Smooth muscle cell (in vitro differentiated cells): ENCODE measurements at regions not wholly inside any gene's neighbourhood (a gene's known extent, or its start where the extent isn't known, plus 50 kb on each side); places are given as distances from the start of the nearest gene placed in this dataset.
A peak's percentile ranks its signal among the peaks of the same experiment; 100 is the strongest.
"Not testable (repeated sequence)": the region's sequence is repeated elsewhere in the genome, so short reads cannot be mapped to it uniquely, and the experiment has no call there.

Source experiments
- DNase-seq: peaks from one replicate; lab custom pipeline; 2025; ENCODE audit not compliant: unreplicated experiment; lab: John Stamatoyannopoulos, UW
- H2AFZ ChIP-seq: fragments of 200-600 bp; sonication (generic); 2 replicates; pipeline ENCODE4 v1.6.0; 2016; ENCODE audit warnings: antibody characterized with exemption, low read depth, mild to moderate bottlenecking
- H3F3A ChIP-seq: fragments of 200-600 bp; sonication (generic); 2 replicates; pipeline ENCODE4 v1.6.0; 2017; ENCODE audit warnings: antibody characterized with exemption, low read depth
- H3K27ac ChIP-seq: fragments of 200-600 bp; sonication (generic); 2 replicates; pipeline ENCODE4 v1.5.1; 2016; ENCODE audit warnings: low read depth, mild to moderate bottlenecking
- H3K27me3 ChIP-seq: fragments of 200-600 bp; sonication (generic); 2 replicates; pipeline ENCODE4 v1.6.1; 2016; ENCODE audit warnings: low read depth, mild to moderate bottlenecking
- H3K36me3 ChIP-seq: fragments of 200-600 bp; sonication (generic); 2 replicates; pipeline ENCODE4 v1.5.1; 2016; ENCODE audit warnings: low read depth
- H3K4me1 ChIP-seq: fragments of 200-600 bp; sonication (generic); 2 replicates; pipeline ENCODE4 v1.5.1; 2016; ENCODE audit warnings: low read depth
- H3K4me2 ChIP-seq: fragments of 200-600 bp; sonication (generic); 2 replicates; pipeline ENCODE4 v1.6.0; 2016; ENCODE audit warnings: mild to moderate bottlenecking
- H3K4me3 ChIP-seq: fragments of 200-600 bp; sonication (generic); 2 replicates; pipeline ENCODE4 v1.5.1; 2016; ENCODE audit warnings: mild to moderate bottlenecking
- H3K79me2 ChIP-seq: fragments of 200-600 bp; sonication (generic); 2 replicates; pipeline ENCODE4 v1.6.0; 2016; ENCODE audit warnings: low read depth, mild to moderate bottlenecking
- H3K9ac ChIP-seq: fragments of 200-600 bp; sonication (generic); 2 replicates; pipeline ENCODE4 v1.6.0; 2016; ENCODE audit warnings: low read depth
- H3K9me3 ChIP-seq: fragments of 200-600 bp; sonication (generic); replicated peaks from 2 replicates; pipeline ENCODE4 v1.5.1; 2016; ENCODE audit warnings: low read depth
- H4K20me1 ChIP-seq: fragments of 200-600 bp; sonication (generic); 2 replicates; pipeline ENCODE4 v1.6.0; 2016; ENCODE audit warnings: low read depth
- WGBS: methylation state at CpG from one replicate; pipeline ENCODE4 v1.1.7; 2016; ENCODE audit warnings: low lambda C conversion rate; 5-methylcytosine and 5-hydroxymethylcytosine counted together
- TF ChIP-seq, protein P1 (sequence below): fragments of 200-600 bp; sonication (generic); IDR thresholded peaks from 2 replicates; pipeline ENCODE4 v1.5.1; 2017; ENCODE audit warnings: borderline replicate concordance, mild to moderate bottlenecking, antibody characterized with exemption; ENCODE audit not compliant: insufficient read depth, poor library complexity, severe bottlenecking

- H3K9me3 ChIP-seq, result no peaks in the 10 kb centered on the region
- WGBS, result 82% methylated on average over 2 of the region's 2 CpGs
- no peaks in the 10 kb centered on the region for H3K27me3 ChIP-seq
- H3K4me2 ChIP-seq, result no peak overlapping the region
- no peaks in the 10 kb centered on the region for H4K20me1 ChIP-seq
- no peaks in the 10 kb centered on the region for H3K79me2 ChIP-seq
- no peak for DNase-seq
- H3F3A ChIP-seq, result no peaks in the 10 kb centered on the region
- H3K9ac ChIP-seq, result no peak overlapping the region
- H3K4me3 ChIP-seq, result no peak overlapping the region
- H3K36me3 ChIP-seq, result no peaks in the 10 kb centered on the region
- H2AFZ ChIP-seq, result no peak overlapping the region
- H3K4me1 ChIP-seq, result no peaks in the 10 kb centered on the region
- TF ChIP-seq, protein P1, sequence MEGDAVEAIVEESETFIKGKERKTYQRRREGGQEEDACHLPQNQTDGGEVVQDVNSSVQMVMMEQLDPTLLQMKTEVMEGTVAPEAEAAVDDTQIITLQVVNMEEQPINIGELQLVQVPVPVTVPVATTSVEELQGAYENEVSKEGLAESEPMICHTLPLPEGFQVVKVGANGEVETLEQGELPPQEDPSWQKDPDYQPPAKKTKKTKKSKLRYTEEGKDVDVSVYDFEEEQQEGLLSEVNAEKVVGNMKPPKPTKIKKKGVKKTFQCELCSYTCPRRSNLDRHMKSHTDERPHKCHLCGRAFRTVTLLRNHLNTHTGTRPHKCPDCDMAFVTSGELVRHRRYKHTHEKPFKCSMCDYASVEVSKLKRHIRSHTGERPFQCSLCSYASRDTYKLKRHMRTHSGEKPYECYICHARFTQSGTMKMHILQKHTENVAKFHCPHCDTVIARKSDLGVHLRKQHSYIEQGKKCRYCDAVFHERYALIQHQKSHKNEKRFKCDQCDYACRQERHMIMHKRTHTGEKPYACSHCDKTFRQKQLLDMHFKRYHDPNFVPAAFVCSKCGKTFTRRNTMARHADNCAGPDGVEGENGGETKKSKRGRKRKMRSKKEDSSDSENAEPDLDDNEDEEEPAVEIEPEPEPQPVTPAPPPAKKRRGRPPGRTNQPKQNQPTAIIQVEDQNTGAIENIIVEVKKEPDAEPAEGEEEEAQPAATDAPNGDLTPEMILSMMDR, result no peak
- H3K27ac ChIP-seq, result no peak overlapping the region
These were observed 228.0 kb downstream of the HINT1 start for GRCh38 chr5:130937046-130937445.

DNA sequence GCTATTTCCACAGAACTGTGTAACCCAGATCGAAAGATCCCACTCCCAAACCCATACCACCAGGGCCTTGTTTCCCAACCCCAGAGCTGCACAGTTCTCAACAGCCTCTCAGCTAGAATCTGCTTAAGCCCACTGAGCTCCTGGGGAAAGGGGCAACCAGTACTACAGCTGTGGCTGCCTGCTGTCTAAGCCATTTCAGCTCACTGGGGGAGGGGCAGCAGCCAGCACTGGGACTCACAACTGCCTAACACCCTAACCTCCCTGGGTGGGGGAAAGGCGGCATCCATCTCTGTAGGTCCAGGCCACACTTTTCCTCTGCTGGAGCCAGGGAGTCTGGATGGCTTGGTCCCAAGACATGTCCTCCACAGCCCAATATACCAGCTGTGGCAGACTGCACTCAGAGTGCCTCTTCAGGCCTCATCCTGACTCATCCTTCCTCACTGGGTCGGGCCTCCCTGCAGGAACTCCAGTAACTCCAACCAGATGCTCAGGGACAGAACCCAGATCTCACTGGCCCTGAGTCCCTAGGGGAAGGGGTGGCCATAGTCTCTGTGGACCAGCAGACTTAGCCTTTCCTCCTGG is 241.4 kb downstream of the HINT1 start:
- TF ChIP-seq, protein P1, result no peak
- 86% methylated on average over 3 of the region's 3 CpGs for WGBS
- DNase-seq, result no peak
- Histone ChIP-seq H3F3A (no peaks in the 10 kb centered on the region), H3K79me2 (no peaks in the 10 kb centered on the region), H3K9ac (no peak overlapping the region), H3K4me2 (no peak overlapping the region), H3K36me3 (no peaks in the 10 kb centered on the region), H3K4me1 (no peaks in the 10 kb centered on the region), H3K27ac (no peak overlapping the region), H4K20me1 (no peaks in the 10 kb centered on the region), H3K4me3 (no peak overlapping the region), H2AFZ (no peak overlapping the region), H3K27me3 (no peaks in the 10 kb centered on the region), H3K9me3 (no peaks in the 10 kb centered on the region)

- no peaks in the 10 kb centered on the region for H3K79me2 ChIP-seq
These were observed 253.0 kb downstream of the HINT1 start for GRCh38 chr5:130912088-130912487.

DNA sequence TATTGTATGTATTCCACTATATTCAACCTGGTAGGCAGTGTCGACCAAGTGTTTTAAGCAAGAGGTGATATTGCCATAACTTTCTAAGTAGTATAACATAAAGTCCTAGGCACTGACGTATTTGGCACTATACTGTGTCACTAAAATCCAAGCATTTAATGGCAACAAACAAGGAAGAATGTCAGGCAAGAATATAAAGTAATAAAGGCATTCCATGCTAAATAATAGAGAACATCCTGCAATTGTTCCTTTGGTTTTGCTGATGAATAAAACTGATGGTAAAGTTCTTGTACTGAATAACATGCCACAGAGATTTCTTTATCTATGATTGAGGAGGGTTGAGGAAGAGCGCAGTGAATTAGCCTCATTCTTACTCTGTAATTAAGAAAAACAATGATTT is 256.9 kb downstream of the HINT1 start:
- no peaks in the 10 kb centered on the region for H3K79me2 ChIP-seq
- WGBS, result 96% methylated on average over 3 of the region's 3 CpGs
- no peak overlapping the region for H3K4me2 ChIP-seq
- no peak overlapping the region for H2AFZ ChIP-seq
- H3K9me3 ChIP-seq, result no peaks in the 10 kb centered on the region
- no peak for DNase-seq
- TF ChIP-seq, protein P1, result no peak
- H3K9ac ChIP-seq, result no peak overlapping the region
- no peaks in the 10 kb centered on the region for H3F3A ChIP-seq
- H3K4me3 ChIP-seq, result no peak overlapping the region
- no peaks in the 10 kb centered on the region for H3K27me3 ChIP-seq
- no peak overlapping the region for H3K27ac ChIP-seq
- H3K36me3 ChIP-seq, result no peaks in the 10 kb centered on the region
- no peaks in the 10 kb centered on the region for H4K20me1 ChIP-seq
- no peaks in the 10 kb centered on the region for H3K4me1 ChIP-seq

More at GRCh38 chr5:130912088-130912487, 253.0 kb downstream of the HINT1 start:
- DNase-seq, result no peak
- H4K20me1 ChIP-seq, result no peaks in the 10 kb centered on the region
- H3K4me3 ChIP-seq, result no peak overlapping the region
- no peak overlapping the region for H3K27ac ChIP-seq
- no peaks in the 10 kb centered on the region for H3K27me3 ChIP-seq
- H3F3A ChIP-seq, result no peaks in the 10 kb centered on the region
- H3K9me3 ChIP-seq, result no peaks in the 10 kb centered on the region
- H3K9ac ChIP-seq, result no peak overlapping the region
- no peaks in the 10 kb centered on the region for H3K36me3 ChIP-seq
- TF ChIP-seq, protein P1, result no peak
- H3K4me2 ChIP-seq, result no peak overlapping the region
- no peaks in the 10 kb centered on the region for H3K4me1 ChIP-seq
- H2AFZ ChIP-seq, result no peak overlapping the region

- not testable (repeated sequence) for H4K20me1 ChIP-seq, H3K4me1 ChIP-seq, H3K27me3 ChIP-seq, H3K9ac ChIP-seq, H3F3A ChIP-seq, H2AFZ ChIP-seq, H3K36me3 ChIP-seq, H3K9me3 ChIP-seq, H3K79me2 ChIP-seq, H3K27ac ChIP-seq, DNase-seq
- H3K4me3 ChIP-seq, result peak overlapping the region; percentile 24
- WGBS, result 69% methylated on average over 24 of the region's 24 CpGs
- H3K4me2 ChIP-seq, result peak overlapping the region; percentile 17
These were observed 267.4 kb downstream of the HINT1 start for GRCh38 chr5:130897537-130898195.
